ENCODE measurements at regions not wholly inside any gene's neighbourhood (a gene's known extent, or its start where the extent isn't known, plus 50 kb on each side); places are given as distances from the start of the nearest gene placed in this dataset.

DNA sequence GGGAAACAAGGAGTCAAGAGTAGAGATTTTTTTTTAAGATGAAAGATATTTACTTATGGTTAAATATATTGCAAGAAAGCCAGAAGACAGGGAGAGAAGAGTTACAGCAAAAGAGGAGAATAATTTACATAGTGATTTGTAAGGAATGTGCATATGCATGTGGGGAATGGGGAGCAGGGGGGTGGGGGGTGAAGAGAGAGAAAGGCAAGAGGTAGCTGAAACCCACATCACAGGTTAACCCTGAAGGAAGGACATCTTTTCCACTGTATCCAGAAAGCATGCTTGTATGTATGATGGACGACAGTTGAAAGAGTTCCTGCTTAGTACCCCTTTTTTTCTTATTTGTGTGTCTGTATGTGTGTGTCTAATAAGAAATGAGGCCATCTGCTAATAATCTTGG is 371.9 kb downstream of the RAD51AP2 start:
- no peak overlapping the region for H3K27ac ChIP-seq (ENCODE audit: low read length)
- POLR2A ChIA-PET = no interaction called here
- H3K9me3 ChIP-seq (ENCODE audit: control insufficient read depth, insufficient read depth, low read depth, low read length) = no peaks in the 10 kb centered on the region
- in situ Hi-C loops (cut with HindIII; ENCODE audit: low pct_unique_long_range_greater_than_20kb, low sequenced_read_pairs) = no loop called here
- intact Hi-C loops (cut with micrococcal nuclease; ENCODE audit: unreplicated experiment) = loop anchor here (10.0 kb wide), 1 partner anchor 372 kb away; no protein-coding TSS in a partner anchor
- no peak for ATAC-seq
- CTCF ChIA-PET = no interaction called here
- H3K4me1 ChIP-seq (ENCODE audit: control insufficient read depth, insufficient read depth, low read length) = no peaks in the 10 kb centered on the region
- no peaks in the 10 kb centered on the region for H3K27me3 ChIP-seq (ENCODE audit: control insufficient read depth, insufficient read depth, low read length)
- no peak for DNase-seq (ENCODE audit: low read depth, low spot score)
- H3K36me3 ChIP-seq (ENCODE audit: control insufficient read depth, insufficient read depth, low read length) = no peaks in the 10 kb centered on the region
- TF ChIP-seq SIN3A (IDR thresholded peaks at IDR 0.05; ENCODE audit: borderline replicate concordance, insufficient read depth, low read depth, low read length) (no peak), TCF7L2 (IDR thresholded peaks at IDR 0.05; ENCODE audit: low read depth, low read length) (no peak), POLR2AphosphoS5 (IDR thresholded peaks at IDR 0.05; ENCODE audit: low read depth, low read length) (no peak)
- TF ChIP-seq, protein P1, sequence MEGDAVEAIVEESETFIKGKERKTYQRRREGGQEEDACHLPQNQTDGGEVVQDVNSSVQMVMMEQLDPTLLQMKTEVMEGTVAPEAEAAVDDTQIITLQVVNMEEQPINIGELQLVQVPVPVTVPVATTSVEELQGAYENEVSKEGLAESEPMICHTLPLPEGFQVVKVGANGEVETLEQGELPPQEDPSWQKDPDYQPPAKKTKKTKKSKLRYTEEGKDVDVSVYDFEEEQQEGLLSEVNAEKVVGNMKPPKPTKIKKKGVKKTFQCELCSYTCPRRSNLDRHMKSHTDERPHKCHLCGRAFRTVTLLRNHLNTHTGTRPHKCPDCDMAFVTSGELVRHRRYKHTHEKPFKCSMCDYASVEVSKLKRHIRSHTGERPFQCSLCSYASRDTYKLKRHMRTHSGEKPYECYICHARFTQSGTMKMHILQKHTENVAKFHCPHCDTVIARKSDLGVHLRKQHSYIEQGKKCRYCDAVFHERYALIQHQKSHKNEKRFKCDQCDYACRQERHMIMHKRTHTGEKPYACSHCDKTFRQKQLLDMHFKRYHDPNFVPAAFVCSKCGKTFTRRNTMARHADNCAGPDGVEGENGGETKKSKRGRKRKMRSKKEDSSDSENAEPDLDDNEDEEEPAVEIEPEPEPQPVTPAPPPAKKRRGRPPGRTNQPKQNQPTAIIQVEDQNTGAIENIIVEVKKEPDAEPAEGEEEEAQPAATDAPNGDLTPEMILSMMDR (IDR thresholded peaks at IDR 0.05) = no peak
- TF ChIP-seq, protein P2, sequence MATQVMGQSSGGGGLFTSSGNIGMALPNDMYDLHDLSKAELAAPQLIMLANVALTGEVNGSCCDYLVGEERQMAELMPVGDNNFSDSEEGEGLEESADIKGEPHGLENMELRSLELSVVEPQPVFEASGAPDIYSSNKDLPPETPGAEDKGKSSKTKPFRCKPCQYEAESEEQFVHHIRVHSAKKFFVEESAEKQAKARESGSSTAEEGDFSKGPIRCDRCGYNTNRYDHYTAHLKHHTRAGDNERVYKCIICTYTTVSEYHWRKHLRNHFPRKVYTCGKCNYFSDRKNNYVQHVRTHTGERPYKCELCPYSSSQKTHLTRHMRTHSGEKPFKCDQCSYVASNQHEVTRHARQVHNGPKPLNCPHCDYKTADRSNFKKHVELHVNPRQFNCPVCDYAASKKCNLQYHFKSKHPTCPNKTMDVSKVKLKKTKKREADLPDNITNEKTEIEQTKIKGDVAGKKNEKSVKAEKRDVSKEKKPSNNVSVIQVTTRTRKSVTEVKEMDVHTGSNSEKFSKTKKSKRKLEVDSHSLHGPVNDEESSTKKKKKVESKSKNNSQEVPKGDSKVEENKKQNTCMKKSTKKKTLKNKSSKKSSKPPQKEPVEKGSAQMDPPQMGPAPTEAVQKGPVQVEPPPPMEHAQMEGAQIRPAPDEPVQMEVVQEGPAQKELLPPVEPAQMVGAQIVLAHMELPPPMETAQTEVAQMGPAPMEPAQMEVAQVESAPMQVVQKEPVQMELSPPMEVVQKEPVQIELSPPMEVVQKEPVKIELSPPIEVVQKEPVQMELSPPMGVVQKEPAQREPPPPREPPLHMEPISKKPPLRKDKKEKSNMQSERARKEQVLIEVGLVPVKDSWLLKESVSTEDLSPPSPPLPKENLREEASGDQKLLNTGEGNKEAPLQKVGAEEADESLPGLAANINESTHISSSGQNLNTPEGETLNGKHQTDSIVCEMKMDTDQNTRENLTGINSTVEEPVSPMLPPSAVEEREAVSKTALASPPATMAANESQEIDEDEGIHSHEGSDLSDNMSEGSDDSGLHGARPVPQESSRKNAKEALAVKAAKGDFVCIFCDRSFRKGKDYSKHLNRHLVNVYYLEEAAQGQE (IDR thresholded peaks at IDR 0.05; ENCODE audit: insufficient read depth in 1 of 2, low read depth in 2 of 2, low read length in 1 of 2) = no peak
- BruUV-seq (replicated peaks) = no TSS peak
- H3K4me3 ChIP-seq (ENCODE audit: low read depth in 2 of 2, low read length in 2 of 2) = no peak overlapping the region

DNA sequence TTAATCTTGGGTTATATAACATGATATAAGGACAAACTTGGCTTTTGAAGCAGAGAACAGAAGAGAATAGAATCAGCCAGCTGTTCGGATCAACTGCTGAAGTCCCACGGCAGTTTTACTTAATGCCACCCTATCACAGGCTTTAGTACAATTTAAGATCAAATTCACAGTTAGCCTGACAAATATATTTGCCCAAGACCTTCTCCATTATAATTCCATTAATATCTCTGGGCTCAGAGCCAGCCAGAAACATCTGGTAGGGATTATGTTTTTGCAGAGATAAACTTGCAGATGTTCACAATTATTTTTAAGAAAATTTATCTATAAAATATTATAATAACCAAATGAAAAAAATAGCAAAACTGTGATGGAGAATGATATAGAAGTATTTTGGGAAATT is 381.4 kb downstream of the RAD51AP2 start:
- ChIA-PET POLR2A (no interaction called here), CTCF (no interaction called here)
- in situ Hi-C loops (cut with HindIII; ENCODE audit: low pct_unique_long_range_greater_than_20kb, low sequenced_read_pairs) (no loop called here), intact Hi-C loops (cut with micrococcal nuclease; ENCODE audit: unreplicated experiment) (no loop called here)
- no peaks in the 10 kb centered on the region for H3K4me1 ChIP-seq (ENCODE audit: control insufficient read depth, insufficient read depth, low read length)
- H3K27me3 ChIP-seq (ENCODE audit: control insufficient read depth, insufficient read depth, low read length) = no peaks in the 10 kb centered on the region
- no peak for DNase-seq (ENCODE audit: low read depth, low spot score)
- H3K36me3 ChIP-seq (ENCODE audit: control insufficient read depth, insufficient read depth, low read length) = no peaks in the 10 kb centered on the region
- no peaks in the 10 kb centered on the region for H3K9me3 ChIP-seq (ENCODE audit: control insufficient read depth, insufficient read depth, low read depth, low read length)
- no peak for ATAC-seq
- TF ChIP-seq, protein P2 (IDR thresholded peaks at IDR 0.05; ENCODE audit: insufficient read depth in 1 of 2, low read depth in 2 of 2, low read length in 1 of 2) = no peak
- BruUV-seq (replicated peaks) = no TSS peak
- H3K4me3 ChIP-seq (ENCODE audit: low read depth in 2 of 2, low read length in 2 of 2) = no peak overlapping the region
- no peak overlapping the region for H3K27ac ChIP-seq (ENCODE audit: low read length)

Measured in Panc1 (cell line).